ENCODE measurements at regions not wholly inside any gene's neighbourhood (a gene's known extent, or its start where the extent isn't known, plus 50 kb on each side); places are given as distances from the start of the nearest gene placed in this dataset.
"Not testable (repeated sequence)": the region's sequence is repeated elsewhere in the genome, so short reads cannot be mapped to it uniquely, and the experiment has no call there.

DNA sequence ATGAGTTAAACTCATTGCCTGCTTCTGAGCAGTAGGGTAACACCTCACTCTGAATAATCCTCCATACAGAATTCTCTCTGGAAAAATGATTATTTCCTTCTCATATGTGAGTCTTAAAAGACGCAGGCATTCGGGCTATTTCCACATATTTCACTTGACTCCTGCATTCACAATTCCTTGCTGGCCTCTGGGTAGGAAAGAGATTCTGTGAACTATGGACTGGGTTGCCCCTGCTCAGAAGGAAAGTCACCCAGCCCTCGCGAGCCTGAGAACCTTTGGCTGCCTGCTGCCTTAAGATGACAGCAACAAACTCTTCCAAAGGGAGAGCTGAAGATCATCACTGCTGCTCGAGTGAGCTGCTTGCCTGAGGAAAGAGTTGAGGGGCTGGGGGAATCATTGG, 216.8 kb downstream of the BAMBI start:
- no peak for DNase-seq (ENCODE audit: low spot score)
- Histone ChIP-seq H3K27ac (no peak overlapping the region), H3K4me3 (no peak overlapping the region)
- TF ChIP-seq, protein P1, sequence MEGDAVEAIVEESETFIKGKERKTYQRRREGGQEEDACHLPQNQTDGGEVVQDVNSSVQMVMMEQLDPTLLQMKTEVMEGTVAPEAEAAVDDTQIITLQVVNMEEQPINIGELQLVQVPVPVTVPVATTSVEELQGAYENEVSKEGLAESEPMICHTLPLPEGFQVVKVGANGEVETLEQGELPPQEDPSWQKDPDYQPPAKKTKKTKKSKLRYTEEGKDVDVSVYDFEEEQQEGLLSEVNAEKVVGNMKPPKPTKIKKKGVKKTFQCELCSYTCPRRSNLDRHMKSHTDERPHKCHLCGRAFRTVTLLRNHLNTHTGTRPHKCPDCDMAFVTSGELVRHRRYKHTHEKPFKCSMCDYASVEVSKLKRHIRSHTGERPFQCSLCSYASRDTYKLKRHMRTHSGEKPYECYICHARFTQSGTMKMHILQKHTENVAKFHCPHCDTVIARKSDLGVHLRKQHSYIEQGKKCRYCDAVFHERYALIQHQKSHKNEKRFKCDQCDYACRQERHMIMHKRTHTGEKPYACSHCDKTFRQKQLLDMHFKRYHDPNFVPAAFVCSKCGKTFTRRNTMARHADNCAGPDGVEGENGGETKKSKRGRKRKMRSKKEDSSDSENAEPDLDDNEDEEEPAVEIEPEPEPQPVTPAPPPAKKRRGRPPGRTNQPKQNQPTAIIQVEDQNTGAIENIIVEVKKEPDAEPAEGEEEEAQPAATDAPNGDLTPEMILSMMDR (IDR thresholded peaks at IDR 0.05), result no peak

DNA sequence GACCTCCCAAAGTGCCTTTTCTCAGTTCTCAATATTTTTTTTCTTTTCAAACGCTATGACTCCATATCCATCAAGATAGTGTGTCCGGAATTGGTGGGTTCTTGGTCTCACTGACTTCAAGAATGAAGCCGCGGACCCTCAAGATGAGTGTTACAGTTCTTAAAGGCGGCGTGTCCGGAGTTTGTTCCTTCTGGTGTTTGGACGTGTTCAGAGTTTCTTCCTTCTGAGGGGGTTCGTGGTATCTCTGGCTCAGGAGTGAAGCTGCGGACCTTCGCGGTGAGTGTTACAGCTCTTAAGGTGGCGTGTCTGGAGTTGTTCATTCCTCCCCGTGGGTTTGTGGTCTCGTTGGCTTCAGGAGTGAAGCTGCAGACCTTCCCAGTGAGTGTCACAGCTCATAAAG, 218.3 kb downstream of the BAMBI start:
- H3K27ac ChIP-seq; DNase-seq (ENCODE audit: low spot score); H3K4me3 ChIP-seq: not testable (repeated sequence)

DNA sequence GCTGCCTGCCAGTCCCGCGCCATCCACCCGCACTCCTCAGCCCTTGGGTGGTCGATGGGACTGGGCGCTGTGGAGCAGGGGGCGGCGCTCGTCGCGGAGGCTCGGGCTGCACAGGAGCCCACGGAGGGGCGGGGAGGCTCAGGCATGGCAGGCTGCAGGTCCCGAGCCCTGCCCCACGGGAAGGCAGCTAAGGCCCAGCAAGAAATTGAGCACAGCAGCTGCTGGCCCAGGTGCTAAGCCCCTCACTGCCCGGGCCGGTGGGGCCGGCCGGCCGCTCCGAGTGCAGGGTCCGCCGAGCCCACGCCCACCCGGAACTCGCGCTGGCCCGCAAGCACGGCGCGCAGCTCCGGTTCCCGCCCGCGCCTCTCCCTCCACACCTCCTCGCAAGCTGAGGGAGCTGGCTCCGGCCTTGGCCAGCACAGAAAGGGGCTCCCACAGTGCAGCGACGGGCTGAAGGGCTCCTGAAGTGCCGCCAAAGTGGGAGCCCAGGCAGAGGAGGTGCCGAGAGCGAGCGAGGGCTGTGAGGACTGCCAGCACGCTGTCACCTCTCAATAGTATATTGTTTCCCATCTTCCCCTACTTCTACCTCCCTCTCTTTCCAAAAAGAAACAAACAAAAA, 219.6 kb downstream of the BAMBI start:
- not testable (repeated sequence) for H3K4me3 ChIP-seq; DNase-seq (ENCODE audit: low spot score)
- H3K27ac ChIP-seq, result peak overlapping the region in 1 of 2 donors; percentile 28

DNA sequence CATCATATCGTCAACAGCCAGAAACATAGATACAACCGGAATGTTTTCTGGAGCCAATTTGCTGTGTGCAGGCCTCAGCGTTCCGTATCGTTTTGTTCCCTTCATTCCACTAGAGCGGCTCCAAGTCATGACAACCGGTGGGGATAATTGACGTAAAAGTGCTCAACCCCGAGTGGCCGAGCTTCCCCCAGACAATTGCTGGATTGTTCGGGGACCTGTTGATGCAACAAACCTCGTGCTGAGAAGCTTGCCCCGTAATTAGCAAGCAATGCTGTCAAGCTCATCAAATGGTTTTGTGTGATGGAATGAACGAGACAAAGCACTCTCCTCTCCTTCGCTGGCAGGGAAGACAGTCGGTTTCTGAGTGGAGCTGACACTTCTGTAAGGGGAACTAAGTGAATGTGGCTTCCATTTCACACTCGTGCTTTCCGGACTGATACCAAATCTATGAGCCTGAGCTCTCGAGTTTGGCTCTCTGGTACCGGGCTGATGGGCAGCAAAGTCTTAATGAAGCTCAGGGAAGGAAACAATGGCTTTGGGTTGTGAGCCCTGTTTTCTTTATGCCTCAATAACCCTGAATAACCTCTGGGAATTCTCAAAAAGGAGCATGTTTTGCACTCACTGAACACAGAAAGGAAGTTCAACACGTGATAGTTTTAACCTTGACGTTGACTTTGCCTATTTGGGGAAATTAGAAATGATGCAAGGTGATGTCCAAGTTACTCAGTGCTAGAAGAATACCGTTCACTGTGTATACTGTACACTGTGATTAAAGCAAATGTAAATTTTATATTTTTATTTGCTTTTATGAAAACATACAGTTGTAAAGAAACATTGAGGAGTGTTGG, 220.5 kb downstream of the BAMBI start:
- TF ChIP-seq, protein P1 (IDR thresholded peaks at IDR 0.05), result no peak
- no peak for DNase-seq (ENCODE audit: low spot score)
- H3K4me3 ChIP-seq, result no peak overlapping the region
- H3K27ac ChIP-seq, result peak overlapping the region in 1 of 2 donors; percentile 20

DNA sequence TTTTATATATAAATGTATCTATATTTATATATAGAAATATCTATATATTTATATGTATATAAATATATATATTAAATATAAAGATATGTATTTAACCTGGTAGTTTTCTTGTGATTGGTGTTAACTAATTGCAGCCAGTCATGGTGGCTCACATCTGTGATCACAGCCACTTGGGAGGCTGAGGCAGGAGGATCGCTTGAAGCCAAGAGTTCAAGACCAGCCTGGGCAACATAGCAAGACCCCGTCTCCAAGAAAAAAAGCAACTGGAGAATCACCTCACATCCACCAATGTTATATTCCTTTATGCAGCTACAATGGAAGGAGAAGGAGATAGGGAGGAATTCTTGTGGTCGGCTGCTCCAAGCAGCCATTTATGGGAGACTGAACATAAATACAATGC, 224.9 kb downstream of the BAMBI start:
- no peak overlapping the region for H3K27ac ChIP-seq
- TF ChIP-seq, protein P1 (IDR thresholded peaks at IDR 0.05), result no peak
- DNase-seq (ENCODE audit: low spot score), result no peak
- H3K4me3 ChIP-seq, result no peak overlapping the region

DNA sequence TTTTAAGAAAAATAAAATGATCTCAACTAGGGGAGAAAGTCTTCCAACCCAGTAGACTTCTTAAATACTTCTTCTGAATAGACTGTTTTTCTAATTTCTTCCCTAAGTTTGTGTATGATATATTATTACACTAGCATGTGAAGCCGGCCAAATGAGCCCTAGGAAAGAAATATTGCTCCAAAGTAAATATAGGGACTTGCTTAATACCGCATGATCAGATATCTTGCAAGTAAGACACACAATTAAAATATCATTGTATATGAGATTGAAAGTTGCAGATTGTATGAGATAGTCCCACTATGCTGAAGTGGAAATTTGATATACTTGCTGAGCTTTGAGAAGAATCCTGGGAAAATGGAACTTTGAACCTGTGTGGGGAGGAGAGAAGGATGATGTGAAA, 225.7 kb downstream of the BAMBI start:
- no peak overlapping the region for H3K4me3 ChIP-seq
- DNase-seq (ENCODE audit: low spot score), result no peak
- H3K27ac ChIP-seq, result no peak overlapping the region
- TF ChIP-seq, protein P1 (IDR thresholded peaks at IDR 0.05), result no peak

DNA sequence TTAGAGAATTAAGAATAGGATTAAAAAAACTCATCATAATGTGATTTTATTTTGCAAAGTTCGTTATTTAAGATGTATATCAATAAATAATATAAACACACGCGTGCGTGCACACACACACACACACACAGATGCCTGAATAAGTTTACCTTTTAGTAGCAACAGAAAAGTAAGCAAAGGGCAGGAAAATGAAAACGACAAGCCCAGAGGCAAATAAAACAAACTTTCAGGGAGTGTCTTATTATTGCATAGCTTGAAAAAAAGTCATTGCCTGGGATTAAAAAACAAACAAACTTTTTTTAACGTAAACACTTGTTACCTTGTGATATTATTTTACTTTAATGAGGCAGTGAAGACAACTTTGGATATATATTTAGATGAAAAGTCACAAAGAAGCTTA, 226.4 kb downstream of the BAMBI start:
- TF ChIP-seq, protein P1 (IDR thresholded peaks at IDR 0.05), result no peak
- no peak overlapping the region for H3K27ac ChIP-seq
- no peak overlapping the region for H3K4me3 ChIP-seq
- no peak for DNase-seq (ENCODE audit: low spot score)

DNA sequence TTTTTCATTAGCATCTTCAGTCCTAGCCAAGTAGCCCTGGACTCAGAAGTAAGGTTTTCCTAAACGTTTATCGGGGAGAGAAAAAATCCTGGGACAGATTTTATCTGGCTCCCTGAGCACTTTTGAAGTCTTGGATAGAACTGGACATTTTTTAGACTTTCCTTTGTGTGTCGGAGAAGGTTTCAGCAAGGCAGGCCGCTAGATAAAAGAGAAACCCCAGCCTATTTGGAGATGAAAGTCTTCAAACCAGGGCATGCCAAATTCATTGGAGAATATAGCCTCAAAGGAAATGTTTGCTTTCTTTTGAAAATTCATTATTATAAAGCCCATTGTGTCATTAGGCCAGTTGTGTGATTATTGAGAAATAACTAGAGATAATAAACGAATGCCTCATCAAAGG, 228.1 kb downstream of the BAMBI start:
- Histone ChIP-seq H3K27ac (no peak overlapping the region), H3K4me3 (no peak overlapping the region)
- TF ChIP-seq, protein P1 (IDR thresholded peaks at IDR 0.05), result no peak
- no peak for DNase-seq (ENCODE audit: low spot score)
